ENCODE measurements at regions not wholly inside any gene's neighbourhood (a gene's known extent, or its start where the extent isn't known, plus 50 kb on each side); places are given as distances from the start of the nearest gene placed in this dataset.

GRCh38 chr18:22607284-22607635, 189.5 kb upstream of the CTAGE1 start:
- no peak overlapping the region for H3K27ac Mint-ChIP-seq
- DNase-seq (ENCODE audit: extremely low spot score, unreplicated experiment) = no peak
- no peaks in the 10 kb centered on the region for H3K36me3 Mint-ChIP-seq
- no peak for TF ChIP-seq CTCF (conservative IDR thresholded peaks at IDR 0.05)
- H3K4me1 Mint-ChIP-seq (ENCODE audit: unreplicated experiment) = peaks cover 3% of the 10 kb centered on the region
- no peaks in the 10 kb centered on the region for H3K9me3 Mint-ChIP-seq
- no peaks in the 10 kb centered on the region for H3K27me3 Mint-ChIP-seq
- H3K4me3 Mint-ChIP-seq = no peak overlapping the region

- Mint-ChIP-seq H3K27ac (no peak overlapping the region), H3K36me3 (no peaks in the 10 kb centered on the region), H3K9me3 (no peaks in the 10 kb centered on the region), H3K4me3 (no peak overlapping the region), H3K27me3 (no peaks in the 10 kb centered on the region), H3K4me1 (ENCODE audit: unreplicated experiment) (peaks cover 3% of the 10 kb centered on the region)
- no peak for DNase-seq (ENCODE audit: extremely low spot score, unreplicated experiment)
- TF ChIP-seq CTCF (conservative IDR thresholded peaks at IDR 0.05) = no peak
These were observed 191.1 kb upstream of the CTAGE1 start for GRCh38 chr18:22608847-22609246.

- no peaks in the 10 kb centered on the region for H3K36me3 Mint-ChIP-seq
- H3K9me3 Mint-ChIP-seq = no peaks in the 10 kb centered on the region
- H3K27ac Mint-ChIP-seq = no peak overlapping the region
- H3K4me1 Mint-ChIP-seq (ENCODE audit: unreplicated experiment) = peaks cover 3% of the 10 kb centered on the region
- DNase-seq (ENCODE audit: extremely low spot score, unreplicated experiment) = no peak
- no peaks in the 10 kb centered on the region for H3K27me3 Mint-ChIP-seq
- TF ChIP-seq CTCF (conservative IDR thresholded peaks at IDR 0.05) = peak; percentile 36
- no peak overlapping the region for H3K4me3 Mint-ChIP-seq
These were observed 191.9 kb upstream of the CTAGE1 start for GRCh38 chr18:22609642-22610041.

- no peak for DNase-seq (ENCODE audit: extremely low spot score, unreplicated experiment)
- H3K27me3 Mint-ChIP-seq = no peaks in the 10 kb centered on the region
- peak overlapping the region; percentile 46 for H3K4me3 Mint-ChIP-seq
- no peak for TF ChIP-seq CTCF (conservative IDR thresholded peaks at IDR 0.05)
- peaks cover 3% of the 10 kb centered on the region for H3K4me1 Mint-ChIP-seq (ENCODE audit: unreplicated experiment)
- no peaks in the 10 kb centered on the region for H3K9me3 Mint-ChIP-seq
- peak overlapping the region; percentile 45 for H3K27ac Mint-ChIP-seq
- H3K36me3 Mint-ChIP-seq = no peaks in the 10 kb centered on the region
These were observed 195.5 kb upstream of the CTAGE1 start for GRCh38 chr18:22613058-22613690.

GRCh38 chr18:22613788-22614187, 196.1 kb upstream of the CTAGE1 start:
- H3K4me1 Mint-ChIP-seq (ENCODE audit: unreplicated experiment) = peaks cover 3% of the 10 kb centered on the region
- TF ChIP-seq CTCF (conservative IDR thresholded peaks at IDR 0.05) = no peak
- no peaks in the 10 kb centered on the region for H3K27me3 Mint-ChIP-seq
- peak overlapping the region; percentile 45 for H3K27ac Mint-ChIP-seq
- H3K4me3 Mint-ChIP-seq = no peak overlapping the region
- H3K9me3 Mint-ChIP-seq = no peaks in the 10 kb centered on the region
- H3K36me3 Mint-ChIP-seq = no peaks in the 10 kb centered on the region
- DNase-seq (ENCODE audit: extremely low spot score, unreplicated experiment) = no peak

GRCh38 chr18:22623513-22623912, 205.8 kb upstream of the CTAGE1 start:
- Mint-ChIP-seq H3K27ac (no peak overlapping the region), H3K4me1 (ENCODE audit: unreplicated experiment) (no peaks in the 10 kb centered on the region), H3K4me3 (no peak overlapping the region), H3K36me3 (no peaks in the 10 kb centered on the region), H3K9me3 (peaks cover 7% of the 10 kb centered on the region), H3K27me3 (peaks cover 4% of the 10 kb centered on the region)
- no peak for DNase-seq (ENCODE audit: extremely low spot score, unreplicated experiment)
- no peak for TF ChIP-seq CTCF (conservative IDR thresholded peaks at IDR 0.05)

All from type B pancreatic cell (in vitro differentiated cells).